ENCODE measurements at regions not wholly inside any gene's neighbourhood (a gene's known extent, or its start where the extent isn't known, plus 50 kb on each side); places are given as distances from the start of the nearest gene placed in this dataset.

DNA sequence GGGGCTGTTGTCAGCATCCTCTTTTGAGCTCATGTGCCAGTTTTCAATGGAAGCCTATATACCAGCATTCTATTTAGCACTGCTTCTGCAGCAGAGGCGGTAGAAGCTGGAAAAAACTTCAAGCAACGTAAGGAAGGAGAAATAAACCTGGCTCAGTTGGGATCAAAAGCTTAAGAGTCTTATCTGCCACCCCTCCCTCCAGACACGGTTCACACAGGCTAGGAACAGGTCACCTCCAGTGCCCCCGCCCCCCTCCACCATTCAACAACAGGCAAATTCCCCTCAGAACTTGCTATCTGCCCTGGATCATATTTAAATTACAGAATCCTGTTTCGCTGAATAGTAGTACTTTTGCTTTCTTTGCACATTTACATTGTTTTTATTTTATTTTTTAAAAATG, 384.8 kb upstream of the PKDCC start:
- TF ChIP-seq, protein P1, sequence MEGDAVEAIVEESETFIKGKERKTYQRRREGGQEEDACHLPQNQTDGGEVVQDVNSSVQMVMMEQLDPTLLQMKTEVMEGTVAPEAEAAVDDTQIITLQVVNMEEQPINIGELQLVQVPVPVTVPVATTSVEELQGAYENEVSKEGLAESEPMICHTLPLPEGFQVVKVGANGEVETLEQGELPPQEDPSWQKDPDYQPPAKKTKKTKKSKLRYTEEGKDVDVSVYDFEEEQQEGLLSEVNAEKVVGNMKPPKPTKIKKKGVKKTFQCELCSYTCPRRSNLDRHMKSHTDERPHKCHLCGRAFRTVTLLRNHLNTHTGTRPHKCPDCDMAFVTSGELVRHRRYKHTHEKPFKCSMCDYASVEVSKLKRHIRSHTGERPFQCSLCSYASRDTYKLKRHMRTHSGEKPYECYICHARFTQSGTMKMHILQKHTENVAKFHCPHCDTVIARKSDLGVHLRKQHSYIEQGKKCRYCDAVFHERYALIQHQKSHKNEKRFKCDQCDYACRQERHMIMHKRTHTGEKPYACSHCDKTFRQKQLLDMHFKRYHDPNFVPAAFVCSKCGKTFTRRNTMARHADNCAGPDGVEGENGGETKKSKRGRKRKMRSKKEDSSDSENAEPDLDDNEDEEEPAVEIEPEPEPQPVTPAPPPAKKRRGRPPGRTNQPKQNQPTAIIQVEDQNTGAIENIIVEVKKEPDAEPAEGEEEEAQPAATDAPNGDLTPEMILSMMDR (conservative IDR thresholded peaks at IDR 0.05), result no peak
- TF ChIP-seq ZFX (IDR thresholded peaks at IDR 0.05), result no peak
